Mucosa of descending colon (tissue), 3 donors: ENCODE measurements at regions not wholly inside any gene's neighbourhood (a gene's known extent, or its start where the extent isn't known, plus 50 kb on each side); places are given as distances from the start of the nearest gene placed in this dataset.

ENCODE experiments used
- ATAC-seq: fragments of 200-7000 bp; cut with Tn5 transposase; one replicate; pipeline ENCODE4 v1.9.1; 2020; ENCODE audit warnings: mild to moderate bottlenecking, moderate library complexity
- DNase-seq, 3 donors: peaks; one replicate each; pipeline ENCODE4 v3.0.0-alpha.2; 2020
- H3K36me3 ChIP-seq: fragments of 200-600 bp; one replicate; pipeline ENCODE4 v1.8.0; 2021; ENCODE audit warnings: low read depth, mild to moderate bottlenecking
- H3K4me1 ChIP-seq: fragments of 200-600 bp; one replicate; pipeline ENCODE4 v1.8.0; 2021; ENCODE audit warnings: low read depth, mild to moderate bottlenecking
- H3K4me3 ChIP-seq: fragments of 200-600 bp; one replicate; pipeline ENCODE4 v1.8.0; 2021; ENCODE audit warnings: mild to moderate bottlenecking
- H3K9me3 ChIP-seq: fragments of 200-600 bp; one replicate; pipeline ENCODE4 v1.8.0; 2021; ENCODE audit warnings: mild to moderate bottlenecking
- intact Hi-C, 2 donors: fragments of 100-400 bp; cut with DNase I in 1 of 2; cut with micrococcal nuclease in 1 of 2; formaldehyde crosslinking; loops; one replicate each; pipeline versions ENCODE4 v1.11.0 to v1.11.1; 2022; cut with DNase I, micrococcal nuclease
- TF ChIP-seq, protein P1 (sequence below): fragments of 200-600 bp; IDR thresholded peaks from one replicate; pipeline ENCODE4 v1.8.0; 2022; ENCODE audit warnings: antibody characterized with exemption, mild to moderate bottlenecking
- donor health status: DM: no; HTN: no; CAD: no; lungs with moderate emphysema.
- donor health status: DM: no; HTN: no; CAD: no.
- donor health status: DM: no; HTN: yes; CAD: no.

DNA sequence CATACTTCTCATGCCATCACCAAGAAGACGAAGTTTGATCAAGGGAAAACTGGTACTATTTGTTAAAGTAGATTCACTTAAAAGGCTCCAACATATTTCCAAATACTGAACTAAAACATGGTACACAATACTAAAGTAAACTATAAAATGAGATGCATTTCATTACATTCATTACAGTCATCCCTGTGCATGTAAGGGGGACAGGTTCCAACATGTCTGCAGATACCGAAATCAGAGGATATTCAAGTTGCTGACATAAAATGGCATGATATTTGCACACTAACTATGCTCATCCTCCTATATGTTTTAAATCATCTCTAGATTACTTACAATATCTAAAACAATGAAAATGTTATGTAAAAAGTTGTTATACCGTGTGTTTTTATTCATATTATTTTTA is 893.9 kb upstream of the MANEA start:
- TF ChIP-seq, protein P1, sequence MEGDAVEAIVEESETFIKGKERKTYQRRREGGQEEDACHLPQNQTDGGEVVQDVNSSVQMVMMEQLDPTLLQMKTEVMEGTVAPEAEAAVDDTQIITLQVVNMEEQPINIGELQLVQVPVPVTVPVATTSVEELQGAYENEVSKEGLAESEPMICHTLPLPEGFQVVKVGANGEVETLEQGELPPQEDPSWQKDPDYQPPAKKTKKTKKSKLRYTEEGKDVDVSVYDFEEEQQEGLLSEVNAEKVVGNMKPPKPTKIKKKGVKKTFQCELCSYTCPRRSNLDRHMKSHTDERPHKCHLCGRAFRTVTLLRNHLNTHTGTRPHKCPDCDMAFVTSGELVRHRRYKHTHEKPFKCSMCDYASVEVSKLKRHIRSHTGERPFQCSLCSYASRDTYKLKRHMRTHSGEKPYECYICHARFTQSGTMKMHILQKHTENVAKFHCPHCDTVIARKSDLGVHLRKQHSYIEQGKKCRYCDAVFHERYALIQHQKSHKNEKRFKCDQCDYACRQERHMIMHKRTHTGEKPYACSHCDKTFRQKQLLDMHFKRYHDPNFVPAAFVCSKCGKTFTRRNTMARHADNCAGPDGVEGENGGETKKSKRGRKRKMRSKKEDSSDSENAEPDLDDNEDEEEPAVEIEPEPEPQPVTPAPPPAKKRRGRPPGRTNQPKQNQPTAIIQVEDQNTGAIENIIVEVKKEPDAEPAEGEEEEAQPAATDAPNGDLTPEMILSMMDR, result no peak
- no peak overlapping the region for H3K4me3 ChIP-seq
- DNase-seq (no peak), ATAC-seq (no peak)
- no peaks in the 10 kb centered on the region for H3K9me3 ChIP-seq
- no peaks in the 10 kb centered on the region for H3K4me1 ChIP-seq
- intact Hi-C loops, result no loop called here
- no peaks in the 10 kb centered on the region for H3K36me3 ChIP-seq

DNA sequence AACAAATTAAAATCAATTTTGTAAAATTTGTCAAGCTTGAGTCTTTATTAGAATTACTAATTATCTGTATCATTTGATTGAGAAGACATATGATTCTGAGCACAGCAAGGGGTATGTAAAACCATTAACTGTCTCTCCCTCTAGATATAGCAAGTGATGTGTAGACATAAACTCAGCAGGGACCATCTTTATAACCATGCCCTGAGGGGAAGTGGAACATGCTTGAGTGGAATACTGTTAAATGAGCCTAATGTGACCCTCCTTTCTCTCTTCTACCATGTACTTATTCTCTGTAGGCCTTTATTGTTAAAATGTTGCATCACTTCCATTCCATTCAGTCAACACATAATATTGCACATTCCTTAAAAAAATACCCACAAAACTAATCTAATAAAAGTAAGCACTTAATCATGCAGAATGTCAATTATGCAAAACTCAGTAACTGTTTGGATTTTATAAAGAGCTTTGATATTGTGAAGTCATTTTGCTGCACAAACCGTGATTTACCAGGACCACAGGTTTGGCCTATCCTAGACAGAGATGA is 896.6 kb upstream of the MANEA start:
- intact Hi-C loops, result no loop called here
- DNase-seq, result no peak
- no peak for ATAC-seq
- no peaks in the 10 kb centered on the region for H3K4me1 ChIP-seq
- H3K9me3 ChIP-seq, result no peaks in the 10 kb centered on the region
- no peak overlapping the region for H3K4me3 ChIP-seq
- TF ChIP-seq, protein P1, result no peak
- H3K36me3 ChIP-seq, result no peaks in the 10 kb centered on the region

DNA sequence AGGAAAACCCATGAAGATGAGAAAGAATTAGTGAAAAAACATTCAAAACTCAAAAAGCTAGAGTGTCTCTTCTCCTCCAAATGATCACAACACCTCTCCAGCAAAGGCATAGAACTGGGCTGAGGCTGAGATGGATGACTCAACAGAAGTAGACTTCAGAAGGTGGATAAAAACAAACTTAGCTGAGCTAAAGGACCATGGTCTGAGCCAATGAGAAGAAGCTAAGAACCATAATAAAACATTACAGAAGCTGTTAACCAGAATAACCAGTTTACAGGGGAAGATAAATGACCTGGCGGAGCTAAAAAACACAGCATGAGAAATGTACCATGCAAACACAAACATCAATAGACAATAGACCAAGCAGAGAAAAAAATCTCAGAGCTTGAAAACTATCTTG is 904.1 kb upstream of the MANEA start:
- Histone ChIP-seq H3K4me3 (no peak overlapping the region), H3K36me3 (no peaks in the 10 kb centered on the region), H3K9me3 (no peaks in the 10 kb centered on the region), H3K4me1 (no peaks in the 10 kb centered on the region)
- TF ChIP-seq, protein P1, result no peak
- DNase-seq (no peak), ATAC-seq (no peak)
- intact Hi-C loops, result no loop called here

DNA sequence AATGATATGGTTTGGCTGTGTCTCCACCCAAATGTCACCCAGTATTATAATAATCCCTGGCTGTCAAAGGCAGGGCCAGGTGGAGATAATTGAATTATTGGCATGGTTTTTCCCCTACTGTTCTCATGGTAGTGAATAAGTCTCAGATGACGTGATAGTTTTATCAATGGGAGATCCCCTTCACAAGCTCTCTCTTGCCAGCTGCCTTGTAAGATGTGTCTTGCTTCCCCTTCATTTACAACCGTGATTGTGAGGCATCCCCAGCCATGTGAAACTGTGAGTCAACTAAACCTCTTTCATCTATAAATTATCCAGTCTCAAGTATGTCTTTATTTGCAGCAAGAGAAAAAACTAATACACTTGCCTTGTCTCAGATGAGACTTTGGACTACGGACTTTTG is 907.3 kb upstream of the MANEA start:
- H3K4me1 ChIP-seq, result no peaks in the 10 kb centered on the region
- ATAC-seq (no peak), DNase-seq (no peak)
- no peaks in the 10 kb centered on the region for H3K9me3 ChIP-seq
- intact Hi-C loops, result no loop called here
- H3K4me3 ChIP-seq, result no peak overlapping the region
- TF ChIP-seq, protein P1, result no peak
- H3K36me3 ChIP-seq, result no peaks in the 10 kb centered on the region

DNA sequence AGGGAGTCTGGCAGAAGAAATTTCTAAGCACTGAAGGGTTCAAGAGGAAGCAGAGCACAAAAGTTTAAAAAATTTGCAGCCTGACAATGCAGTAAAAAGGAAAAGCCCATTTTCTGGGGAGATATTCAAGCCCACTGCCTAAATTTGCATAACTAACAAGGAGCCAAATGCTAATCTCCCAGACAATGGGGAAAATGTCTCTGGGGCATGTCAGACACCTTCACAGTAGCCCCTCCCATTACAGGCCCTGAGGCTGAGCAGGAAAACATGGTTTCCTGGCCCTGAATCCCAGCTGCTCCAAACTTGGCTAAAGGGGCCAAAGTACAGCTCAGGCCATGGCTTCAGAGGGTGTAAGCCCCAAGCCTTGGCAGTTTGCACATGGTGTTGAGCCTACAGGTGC is 908.5 kb upstream of the MANEA start:
- TF ChIP-seq, protein P1, result no peak
- Histone ChIP-seq H3K36me3 (no peaks in the 10 kb centered on the region), H3K9me3 (no peaks in the 10 kb centered on the region), H3K4me1 (no peaks in the 10 kb centered on the region), H3K4me3 (no peak overlapping the region)
- intact Hi-C loops, result no loop called here
- DNase-seq (no peak), ATAC-seq (no peak)

DNA sequence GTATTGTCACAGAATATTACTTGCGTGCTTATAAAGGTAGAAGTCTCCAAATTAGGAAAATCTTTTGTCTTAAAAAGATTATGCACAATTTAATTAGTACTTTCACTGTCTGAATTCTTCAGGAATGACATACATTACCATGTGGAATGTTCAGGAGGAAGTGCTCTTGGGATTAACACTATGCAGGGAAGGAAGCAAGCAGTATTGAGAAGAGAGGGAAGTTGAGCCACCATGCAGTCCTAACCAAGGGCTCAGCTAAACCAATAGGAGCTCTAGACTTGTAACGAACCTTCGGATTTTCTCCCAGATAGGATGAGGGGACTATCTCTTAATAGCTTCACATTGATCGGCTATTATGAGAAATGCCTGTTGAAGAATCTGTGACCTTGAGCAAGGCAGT is 918.4 kb upstream of the MANEA start:
- intact Hi-C loops, result no loop called here
- no peak for DNase-seq
- TF ChIP-seq, protein P1, result no peak
- H3K9me3 ChIP-seq, result no peaks in the 10 kb centered on the region
- H3K4me3 ChIP-seq, result no peak overlapping the region
- ATAC-seq, result no peak
- H3K4me1 ChIP-seq, result no peaks in the 10 kb centered on the region
- H3K36me3 ChIP-seq, result no peaks in the 10 kb centered on the region
